Right lobe of liver (tissue), 4 donors: ENCODE measurements at regions not wholly inside any gene's neighbourhood (a gene's known extent, or its start where the extent isn't known, plus 50 kb on each side); places are given as distances from the start of the nearest gene placed in this dataset.

Experiments used
- CTCF ChIP-seq, 4 donors: fragments of 200-600 bp in 3 of 4; fragments of 450-650 bp in 1 of 4; IDR thresholded peaks; one replicate each; pipeline versions ENCODE4 v1.5.1 to v1.8.0; 2016 to 2022; ENCODE audit warnings: antibody characterized with exemption in 4 of 4, mild to moderate bottlenecking in 2 of 4
- POLR2A ChIP-seq: fragments of 450-650 bp; IDR thresholded peaks from one replicate; pipeline ENCODE4 v1.6.1; 2017; ENCODE audit warnings: antibody characterized with exemption, mild to moderate bottlenecking
- donor health status: DM: no; HTN: no; CAD: no.
- donor health status: DM: no; HTN: no; CAD: no.
- donor health status: DM: no; HTN: yes; CAD: no.

- no peak for TF ChIP-seq CTCF (IDR thresholded peaks at IDR 0.05)
- TF ChIP-seq POLR2A: no peak
Observed at GRCh38 chr5:82820188-82820587, 257.0 kb downstream of the TMEM167A start.
